ENCODE measurements at regions not wholly inside any gene's neighbourhood (a gene's known extent, or its start where the extent isn't known, plus 50 kb on each side); places are given as distances from the start of the nearest gene placed in this dataset.

- no peak for TF ChIP-seq EZH2phosphoT487 (IDR thresholded peaks at IDR 0.05; ENCODE audit: borderline replicate concordance, low read length)
- TF ChIP-seq CTCF (IDR thresholded peaks at IDR 0.05; ENCODE audit: low read depth, low read length, poor library complexity, severe bottlenecking) = no peak
- Histone ChIP-seq H3K27me3 (ENCODE audit: control insufficient read depth, low read length) (no peaks in the 10 kb centered on the region), H3F3A (ENCODE audit: control insufficient read depth, insufficient read depth) (no peaks in the 10 kb centered on the region), H3K4me1 (ENCODE audit: control insufficient read depth, low read length) (no peaks in the 10 kb centered on the region), H3K9me3 (ENCODE audit: control insufficient read depth, insufficient read depth, low read length) (no peaks in the 10 kb centered on the region), H4K20me1 (ENCODE audit: control insufficient read depth, insufficient read depth, low read depth, low read length) (no peaks in the 10 kb centered on the region), H3K4me2 (ENCODE audit: low read length) (no peak overlapping the region), H3K79me2 (ENCODE audit: control insufficient read depth, low read length) (no peaks in the 10 kb centered on the region), H3K4me3 (ENCODE audit: low read length) (no peak overlapping the region), H3K9me2 (replicated peaks; ENCODE audit: control insufficient read depth, low read length) (no peaks in the 10 kb centered on the region), H3K27ac (ENCODE audit: low read depth, low read length) (no peak overlapping the region), H3K36me3 (ENCODE audit: control insufficient read depth, low read length) (no peaks in the 10 kb centered on the region)
Measured at GRCh38 chr14:105842105-105842504, 315.7 kb downstream of the TMEM121 start.

GRCh38 chr14:105843444-105844046 lies 317.2 kb downstream of the TMEM121 start:
- no peaks in the 10 kb centered on the region for H3K36me3 ChIP-seq (ENCODE audit: control insufficient read depth, low read length)
- H3K4me3 ChIP-seq (ENCODE audit: low read length) = no peak overlapping the region
- no peaks in the 10 kb centered on the region for H3K4me1 ChIP-seq (ENCODE audit: control insufficient read depth, low read length)
- H3K9me3 ChIP-seq (ENCODE audit: control insufficient read depth, insufficient read depth, low read length) = no peaks in the 10 kb centered on the region
- no peaks in the 10 kb centered on the region for H3K79me2 ChIP-seq (ENCODE audit: control insufficient read depth, low read length)
- H3K9me2 ChIP-seq (replicated peaks; ENCODE audit: control insufficient read depth, low read length) = no peaks in the 10 kb centered on the region
- H3K27ac ChIP-seq (ENCODE audit: low read depth, low read length) = no peak overlapping the region
- H3F3A ChIP-seq (ENCODE audit: control insufficient read depth, insufficient read depth) = no peaks in the 10 kb centered on the region
- H3K4me2 ChIP-seq (ENCODE audit: low read length) = no peak overlapping the region
- TF ChIP-seq EZH2phosphoT487 (IDR thresholded peaks at IDR 0.05; ENCODE audit: borderline replicate concordance, low read length) (no peak), CTCF (IDR thresholded peaks at IDR 0.05; ENCODE audit: low read depth, low read length, poor library complexity, severe bottlenecking) (no peak)
- H4K20me1 ChIP-seq (ENCODE audit: control insufficient read depth, insufficient read depth, low read depth, low read length) = no peaks in the 10 kb centered on the region
- no peaks in the 10 kb centered on the region for H3K27me3 ChIP-seq (ENCODE audit: control insufficient read depth, low read length)

GRCh38 chr14:105844047-105844630 lies 317.8 kb downstream of the TMEM121 start:
- H3K9me3 ChIP-seq (ENCODE audit: control insufficient read depth, insufficient read depth, low read length) = no peaks in the 10 kb centered on the region
- H3K4me1 ChIP-seq (ENCODE audit: control insufficient read depth, low read length) = no peaks in the 10 kb centered on the region
- no peak overlapping the region for H3K4me3 ChIP-seq (ENCODE audit: low read length)
- H3K27me3 ChIP-seq (ENCODE audit: control insufficient read depth, low read length) = no peaks in the 10 kb centered on the region
- H3K36me3 ChIP-seq (ENCODE audit: control insufficient read depth, low read length) = no peaks in the 10 kb centered on the region
- no peaks in the 10 kb centered on the region for H3K79me2 ChIP-seq (ENCODE audit: control insufficient read depth, low read length)
- H4K20me1 ChIP-seq (ENCODE audit: control insufficient read depth, insufficient read depth, low read depth, low read length) = no peaks in the 10 kb centered on the region
- no peaks in the 10 kb centered on the region for H3F3A ChIP-seq (ENCODE audit: control insufficient read depth, insufficient read depth)
- no peak overlapping the region for H3K27ac ChIP-seq (ENCODE audit: low read depth, low read length)
- no peak overlapping the region for H3K4me2 ChIP-seq (ENCODE audit: low read length)
- H3K9me2 ChIP-seq (replicated peaks; ENCODE audit: control insufficient read depth, low read length) = no peaks in the 10 kb centered on the region
- TF ChIP-seq CTCF (IDR thresholded peaks at IDR 0.05; ENCODE audit: low read depth, low read length, poor library complexity, severe bottlenecking) (no peak), EZH2phosphoT487 (IDR thresholded peaks at IDR 0.05; ENCODE audit: borderline replicate concordance, low read length) (no peak)

Measured in DOHH2 (cell line).